HL-60 (cell line): ENCODE measurements at regions not wholly inside any gene's neighbourhood (a gene's known extent, or its start where the extent isn't known, plus 50 kb on each side); places are given as distances from the start of the nearest gene placed in this dataset.

ENCODE experiments used
- CTCF ChIP-seq: IDR thresholded peaks from one replicate; pipeline ENCODE4 v1.5.1; 2011; ENCODE audit warnings: low read length, control low read depth, inconsistent platforms; ENCODE audit not compliant: insufficient read depth
- GABPA ChIP-seq: IDR thresholded peaks from 2 replicates; pipeline ENCODE4 v1.6.1; 2012; ENCODE audit warnings: low read depth
- POLR2AphosphoS5 ChIP-seq: IDR thresholded peaks from 2 replicates; pipeline ENCODE4 v1.6.1; 2012; ENCODE audit warnings: low read depth
- TF ChIP-seq, protein P1 (sequence below): IDR thresholded peaks from 2 replicates; pipeline ENCODE4 v1.6.1; 2012; ENCODE audit warnings: low read depth; ENCODE audit not compliant: insufficient replicate concordance

DNA sequence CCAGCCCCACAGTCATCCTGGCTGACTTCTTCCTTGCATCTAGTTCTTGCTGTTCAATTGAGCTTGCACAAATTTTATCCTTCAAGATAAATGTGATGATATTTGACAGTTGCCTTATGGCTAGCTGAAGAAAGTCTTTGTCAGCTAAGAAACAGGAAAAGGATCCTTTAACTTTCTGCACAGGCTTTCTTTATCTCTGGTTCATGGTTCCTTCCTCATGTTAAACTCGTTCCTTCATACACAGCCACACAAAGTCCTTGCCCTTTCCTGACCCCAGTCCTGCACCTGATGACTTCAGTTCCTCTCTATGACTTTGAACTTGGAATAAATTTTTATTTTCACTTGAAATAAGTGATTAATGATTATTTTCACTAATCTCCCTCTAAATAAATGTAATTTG, 132.5 kb upstream of the PRSS3 start:
- TF ChIP-seq CTCF (no peak), POLR2AphosphoS5 (no peak), GABPA (no peak)
- TF ChIP-seq, protein P1, sequence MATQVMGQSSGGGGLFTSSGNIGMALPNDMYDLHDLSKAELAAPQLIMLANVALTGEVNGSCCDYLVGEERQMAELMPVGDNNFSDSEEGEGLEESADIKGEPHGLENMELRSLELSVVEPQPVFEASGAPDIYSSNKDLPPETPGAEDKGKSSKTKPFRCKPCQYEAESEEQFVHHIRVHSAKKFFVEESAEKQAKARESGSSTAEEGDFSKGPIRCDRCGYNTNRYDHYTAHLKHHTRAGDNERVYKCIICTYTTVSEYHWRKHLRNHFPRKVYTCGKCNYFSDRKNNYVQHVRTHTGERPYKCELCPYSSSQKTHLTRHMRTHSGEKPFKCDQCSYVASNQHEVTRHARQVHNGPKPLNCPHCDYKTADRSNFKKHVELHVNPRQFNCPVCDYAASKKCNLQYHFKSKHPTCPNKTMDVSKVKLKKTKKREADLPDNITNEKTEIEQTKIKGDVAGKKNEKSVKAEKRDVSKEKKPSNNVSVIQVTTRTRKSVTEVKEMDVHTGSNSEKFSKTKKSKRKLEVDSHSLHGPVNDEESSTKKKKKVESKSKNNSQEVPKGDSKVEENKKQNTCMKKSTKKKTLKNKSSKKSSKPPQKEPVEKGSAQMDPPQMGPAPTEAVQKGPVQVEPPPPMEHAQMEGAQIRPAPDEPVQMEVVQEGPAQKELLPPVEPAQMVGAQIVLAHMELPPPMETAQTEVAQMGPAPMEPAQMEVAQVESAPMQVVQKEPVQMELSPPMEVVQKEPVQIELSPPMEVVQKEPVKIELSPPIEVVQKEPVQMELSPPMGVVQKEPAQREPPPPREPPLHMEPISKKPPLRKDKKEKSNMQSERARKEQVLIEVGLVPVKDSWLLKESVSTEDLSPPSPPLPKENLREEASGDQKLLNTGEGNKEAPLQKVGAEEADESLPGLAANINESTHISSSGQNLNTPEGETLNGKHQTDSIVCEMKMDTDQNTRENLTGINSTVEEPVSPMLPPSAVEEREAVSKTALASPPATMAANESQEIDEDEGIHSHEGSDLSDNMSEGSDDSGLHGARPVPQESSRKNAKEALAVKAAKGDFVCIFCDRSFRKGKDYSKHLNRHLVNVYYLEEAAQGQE: no peak
